Lung (tissue), 11 donors: ENCODE measurements at regions not wholly inside any gene's neighbourhood (a gene's known extent, or its start where the extent isn't known, plus 50 kb on each side); places are given as distances from the start of the nearest gene placed in this dataset.

ENCODE experiments used
- ATAC-seq: fragments of 200-7000 bp; cut with Tn5 transposase; one replicate; pipeline ENCODE4 v1.9.1; 2020; ENCODE audit warnings: moderate number of reproducible peaks; ENCODE audit not compliant: insufficient read depth, low FRiP score
- DNase-seq, 3 donors: peaks; one replicate each; pipeline ENCODE4 v3.0.0-alpha.2; 2013 to 2017
- H3K27ac ChIP-seq, 2 donors: one replicate each; pipeline ENCODE4 v1.5.1; 2013; ENCODE audit warnings: mild to moderate bottlenecking in 2 of 2, moderate library complexity in 2 of 2, control low read depth in 1 of 2, inconsistent platforms in 1 of 2, low read depth in 1 of 2, low read length in 1 of 2
- H3K27me3 ChIP-seq, 3 donors: one replicate each; pipeline ENCODE4 v1.5.1; 2013; ENCODE audit warnings: low read length in 2 of 3; ENCODE audit not compliant: control insufficient read depth in 3 of 3, insufficient read depth in 3 of 3
- H3K36me3 ChIP-seq, 4 donors: one replicate each; pipeline ENCODE4 v1.5.1; 2013; ENCODE audit warnings: low read length in 4 of 4, mild to moderate bottlenecking in 1 of 4, moderate library complexity in 1 of 4; ENCODE audit not compliant: control insufficient read depth in 4 of 4, insufficient read depth in 4 of 4
- H3K4me1 ChIP-seq, 5 donors: one replicate each; pipeline ENCODE4 v1.5.1; 2013; ENCODE audit warnings: low read length in 5 of 5, mild to moderate bottlenecking in 2 of 5, moderate library complexity in 1 of 5; ENCODE audit not compliant: control insufficient read depth in 5 of 5, insufficient read depth in 5 of 5
- H3K4me3 ChIP-seq: one replicate; pipeline ENCODE4 v1.5.1; 2013; ENCODE audit warnings: mild to moderate bottlenecking, control low read depth, moderate library complexity
- H3K9ac ChIP-seq, 2 donors: one replicate each; pipeline ENCODE4 v1.5.1; 2013; ENCODE audit warnings: low read length in 2 of 2, control low read depth in 1 of 2; ENCODE audit not compliant: insufficient read depth in 1 of 2
- H3K9me3 ChIP-seq, 4 donors: one replicate each; pipeline ENCODE4 v1.5.1; 2013; ENCODE audit warnings: low read length in 3 of 4, mild to moderate bottlenecking in 1 of 4, moderate library complexity in 1 of 4; ENCODE audit not compliant: control insufficient read depth in 4 of 4, insufficient read depth in 3 of 4
- CTCF ChIP-seq: IDR thresholded peaks from 2 replicates; pipeline ENCODE4 v1.5.1; 2012; ENCODE audit warnings: mild to moderate bottlenecking; ENCODE audit errors: control extremely low read depth, extremely low read depth
- WGBS, 2 donors: extraction: QIAGEN DNeasy Blood & Tissue Kit; methylation state at CpG; one replicate each; pipeline ENCODE4 v1.1.7; 2013; 5-methylcytosine and 5-hydroxymethylcytosine counted together
- donor health status: control.
- donor health status: control.
- donor health status: Bipolar disorder and iron deficiency.
- donor health status: healthy.
- donor health status: DM: yes; HTN: yes; CAD: no.

- H3K27me3 ChIP-seq: no peaks in the 10 kb centered on the region
- no peak for ATAC-seq
- H3K36me3 ChIP-seq: no peaks in the 10 kb centered on the region
- 87% methylated on average over 1 of the region's 1 CpG for WGBS, 2 donors
- DNase-seq: no peak
- TF ChIP-seq CTCF: no peak
- no peak overlapping the region for H3K9ac ChIP-seq
- no peak overlapping the region for H3K27ac ChIP-seq
- no peak overlapping the region for H3K4me3 ChIP-seq
- H3K9me3 ChIP-seq: no peaks in the 10 kb centered on the region
- no peaks in the 10 kb centered on the region for H3K4me1 ChIP-seq
Observed at GRCh38 chr7:46542076-46542475, 621.0 kb upstream of the IGFBP3 start.

- WGBS, 2 donors: 76 to 82% methylated on average over 5 of the region's 5 CpGs
- no peak overlapping the region for H3K4me3 ChIP-seq
- H3K27ac ChIP-seq: no peak overlapping the region
- TF ChIP-seq CTCF: no peak
- H3K9me3 ChIP-seq: peaks cover 0 to 4% (median 0%) of the 10 kb centered on the region in 4 donors
- no peak for DNase-seq
- H3K27me3 ChIP-seq: no peaks in the 10 kb centered on the region
- H3K4me1 ChIP-seq: peaks cover 0 to under 1% (median 0%) of the 10 kb centered on the region in 5 donors
- no peaks in the 10 kb centered on the region for H3K36me3 ChIP-seq
- no peak overlapping the region for H3K9ac ChIP-seq
- no peak for ATAC-seq
Observed at GRCh38 chr7:46539892-46540483, 618.9 kb upstream of the IGFBP3 start.

- H3K27ac ChIP-seq: no peak overlapping the region
- no peak for ATAC-seq
- peaks cover 0 to 5% (median 0%) of the 10 kb centered on the region in 5 donors for H3K4me1 ChIP-seq
- no peak overlapping the region for H3K4me3 ChIP-seq
- no peak for DNase-seq
- H3K36me3 ChIP-seq: no peaks in the 10 kb centered on the region
- no peak overlapping the region for H3K9ac ChIP-seq
- no peak for TF ChIP-seq CTCF
- H3K27me3 ChIP-seq: no peaks in the 10 kb centered on the region
- peaks cover 0 to 4% (median 0%) of the 10 kb centered on the region in 4 donors for H3K9me3 ChIP-seq
- WGBS, 2 donors: 72 to 79% methylated on average over 5 of the region's 5 CpGs
Observed at GRCh38 chr7:46537191-46537905, 616.3 kb upstream of the IGFBP3 start.
